ENCODE measurements at regions not wholly inside any gene's neighbourhood (a gene's known extent, or its start where the extent isn't known, plus 50 kb on each side); places are given as distances from the start of the nearest gene placed in this dataset.
A peak's percentile ranks its signal among the peaks of the same experiment; 100 is the strongest.
"Not testable (repeated sequence)": the region's sequence is repeated elsewhere in the genome, so short reads cannot be mapped to it uniquely, and the experiment has no call there.

GRCh38 chr3:118530927-118531356, 503.7 kb downstream of the IGSF11 start:
- DNase-seq = not testable (repeated sequence)

DNA sequence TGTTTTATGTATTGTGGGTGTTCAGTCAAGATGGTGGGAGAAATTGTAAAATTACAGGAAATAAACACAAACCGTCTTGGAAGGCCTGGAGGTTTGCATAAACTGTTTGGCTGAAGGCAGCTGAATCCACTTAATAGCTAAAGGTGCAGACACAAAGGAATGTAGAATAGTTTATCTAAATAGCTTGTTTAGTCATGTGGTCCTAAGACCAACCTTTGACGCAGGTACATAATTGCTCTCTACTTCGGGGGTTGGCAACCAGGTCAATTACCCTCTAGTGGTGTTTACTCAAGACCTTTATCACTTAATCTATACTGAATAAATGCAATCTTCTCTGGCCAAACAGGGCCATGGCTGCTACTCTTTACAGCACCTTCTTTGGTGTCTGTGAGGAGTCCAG, 502.8 kb downstream of the IGSF11 start:
- no peak for DNase-seq

DNA sequence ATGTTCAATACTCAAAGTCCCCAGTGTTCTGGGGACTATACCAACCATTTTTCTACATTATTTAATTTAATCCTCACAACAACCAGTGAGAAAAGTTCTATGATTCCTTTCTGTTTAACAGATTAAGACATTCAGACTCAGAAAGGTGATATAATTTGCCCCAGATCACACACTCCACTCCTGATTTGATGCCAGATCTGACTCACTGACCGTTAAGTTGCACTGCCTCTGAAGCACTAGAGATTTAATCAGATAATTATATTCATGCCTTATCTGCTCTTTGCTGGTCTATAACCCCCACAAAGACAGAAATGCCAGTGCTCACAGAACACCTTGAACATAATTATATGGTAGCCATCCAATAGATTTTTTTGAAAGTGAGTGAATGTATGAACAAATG, 501.0 kb downstream of the IGSF11 start:
- DNase-seq = no peak

- DNase-seq = no peak
These were observed 500.1 kb downstream of the IGSF11 start for GRCh38 chr3:118534519-118534918.

GRCh38 chr3:118536764-118537163, 497.9 kb downstream of the IGSF11 start:
- no peak for DNase-seq

DNA sequence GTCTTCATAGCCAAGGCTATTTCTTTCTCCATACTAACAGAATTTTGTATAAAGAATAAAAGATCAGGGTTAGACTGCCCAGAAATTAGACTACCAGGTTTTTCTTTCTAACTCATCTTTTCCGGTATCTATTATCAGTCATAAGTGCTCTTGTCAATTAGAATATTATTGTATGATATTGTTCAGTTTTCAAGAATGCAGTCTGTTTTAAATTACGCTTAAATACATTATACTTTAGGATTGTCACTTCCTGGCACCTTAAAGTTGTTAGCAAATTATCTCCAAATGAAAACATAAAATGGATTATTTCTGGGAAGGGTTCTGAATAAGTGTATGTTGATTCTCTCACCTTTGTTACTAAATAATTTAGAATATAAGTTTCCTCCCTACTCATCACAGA, 497.2 kb downstream of the IGSF11 start:
- no peak for DNase-seq

- no peak for DNase-seq
These were observed 496.5 kb downstream of the IGSF11 start for GRCh38 chr3:118538187-118538586.

- not testable (repeated sequence) for DNase-seq
These were observed 494.7 kb downstream of the IGSF11 start for GRCh38 chr3:118539820-118540447.

DNA sequence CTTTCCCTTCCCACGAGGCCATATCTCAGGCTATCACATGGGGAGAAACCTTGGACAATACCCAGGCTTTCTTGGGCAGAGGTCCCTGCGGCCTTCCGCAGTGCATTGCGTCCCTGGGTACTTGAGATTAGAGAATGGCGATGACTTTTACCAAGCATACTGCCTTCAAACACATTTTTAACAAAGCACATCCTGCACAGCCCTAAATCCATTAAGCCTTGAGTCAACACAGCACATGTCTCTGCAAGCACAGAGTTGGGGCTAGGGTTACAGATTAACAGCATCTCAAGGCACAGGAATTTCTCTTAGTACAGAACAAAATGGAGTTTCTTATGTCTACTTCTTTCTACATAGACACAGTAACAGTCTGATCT, 494.2 kb downstream of the IGSF11 start:
- DNase-seq = peak; percentile 13

DNA sequence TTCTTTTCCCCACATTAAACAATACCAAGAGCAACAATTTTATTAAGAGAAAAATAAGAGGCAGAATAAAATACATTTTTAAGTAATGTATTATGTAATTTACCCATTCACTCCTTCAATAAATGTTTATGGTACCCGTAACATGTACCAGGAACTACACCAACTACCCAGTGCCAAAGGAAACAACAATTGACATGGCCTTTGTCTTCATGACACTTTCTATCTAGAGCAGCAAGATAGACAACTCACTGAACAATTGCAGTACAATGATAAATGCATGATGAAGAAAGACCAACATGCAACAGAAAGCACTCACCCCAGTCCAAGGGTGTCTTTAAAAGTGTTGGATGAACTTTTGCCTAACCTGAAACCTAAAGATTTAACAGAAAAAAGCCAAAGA, 493.8 kb downstream of the IGSF11 start:
- no peak for DNase-seq

GRCh38 chr3:118541796-118542195, 492.9 kb downstream of the IGSF11 start:
- no peak for DNase-seq

DNA sequence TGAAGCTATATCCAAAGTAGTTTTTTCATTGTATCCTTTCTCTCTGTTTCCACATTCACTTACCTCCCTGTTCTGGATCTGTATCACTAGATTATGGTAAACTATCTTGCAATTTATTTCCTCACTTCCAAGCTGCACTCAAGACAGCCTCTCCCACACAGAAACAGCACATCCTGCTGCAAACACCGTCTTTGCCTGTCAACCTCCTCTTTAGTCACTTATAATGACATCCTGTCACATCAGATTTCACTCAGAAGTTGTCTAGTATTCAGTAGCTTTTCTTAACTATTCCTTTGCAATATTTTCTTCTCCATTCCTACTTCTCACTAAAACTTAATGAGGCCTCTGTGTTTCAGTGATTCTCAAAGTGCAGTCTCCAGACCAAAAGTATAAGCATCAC, 490.8 kb downstream of the IGSF11 start:
- DNase-seq = no peak

DNA sequence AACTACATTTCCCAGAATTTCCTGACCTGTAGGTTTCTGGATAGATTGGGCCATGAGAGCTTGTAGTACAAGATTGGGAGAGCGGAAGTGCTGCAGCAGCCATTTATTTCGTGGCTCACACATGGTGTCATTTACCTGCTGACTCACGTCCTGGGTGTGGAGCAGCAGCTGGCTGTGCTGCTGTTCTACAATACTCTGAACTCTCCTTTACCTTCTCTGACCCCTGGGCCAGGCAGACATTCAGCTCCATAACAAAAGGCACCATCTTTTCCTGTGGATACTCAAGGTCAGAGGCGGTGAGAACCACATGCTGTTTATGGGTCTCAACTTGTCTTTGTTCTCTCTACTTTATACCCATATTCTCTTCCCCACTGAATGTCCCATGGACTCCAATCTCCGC, 490.2 kb downstream of the IGSF11 start:
- DNase-seq = no peak

DNA sequence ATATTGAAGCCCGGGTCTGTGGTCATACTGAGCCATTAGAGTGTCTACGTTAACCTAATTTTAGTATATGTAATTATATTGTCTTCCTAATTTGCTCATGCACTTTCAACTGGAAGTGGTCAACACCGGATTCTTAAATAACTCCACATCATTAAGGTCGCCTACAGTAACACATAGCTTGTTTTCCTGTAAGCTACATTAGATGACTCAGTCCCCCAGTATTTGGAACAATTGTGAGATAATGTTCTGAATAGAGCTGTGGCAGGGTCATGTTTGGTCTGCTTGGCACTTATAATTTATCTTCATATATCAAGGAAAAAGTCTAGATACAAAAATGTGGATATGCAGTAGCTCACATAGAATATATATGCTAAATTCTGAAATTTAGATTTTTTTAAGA, 486.2 kb downstream of the IGSF11 start:
- DNase-seq = no peak

DNA sequence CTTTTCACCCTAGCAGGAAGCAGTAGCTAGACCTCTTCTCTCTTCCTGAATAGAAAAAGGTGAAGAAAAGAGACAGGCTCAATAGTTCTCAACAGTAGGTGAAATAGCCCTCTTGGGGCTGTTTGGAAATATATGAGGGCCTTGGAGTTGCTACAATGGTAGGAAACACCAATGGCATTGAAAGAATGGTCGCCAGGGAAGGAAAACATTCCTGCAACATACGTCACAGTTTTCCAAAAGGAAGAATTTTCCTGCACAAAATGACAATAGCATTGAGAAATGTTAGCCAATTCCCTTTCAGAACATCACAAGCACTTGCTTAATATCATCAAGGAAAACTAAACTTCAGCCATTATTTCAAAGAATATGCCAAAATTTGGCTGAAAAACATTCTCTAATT, 484.5 kb downstream of the IGSF11 start:
- no peak for DNase-seq

GRCh38 chr3:118550556-118550955, 484.1 kb downstream of the IGSF11 start:
- DNase-seq = no peak

DNA sequence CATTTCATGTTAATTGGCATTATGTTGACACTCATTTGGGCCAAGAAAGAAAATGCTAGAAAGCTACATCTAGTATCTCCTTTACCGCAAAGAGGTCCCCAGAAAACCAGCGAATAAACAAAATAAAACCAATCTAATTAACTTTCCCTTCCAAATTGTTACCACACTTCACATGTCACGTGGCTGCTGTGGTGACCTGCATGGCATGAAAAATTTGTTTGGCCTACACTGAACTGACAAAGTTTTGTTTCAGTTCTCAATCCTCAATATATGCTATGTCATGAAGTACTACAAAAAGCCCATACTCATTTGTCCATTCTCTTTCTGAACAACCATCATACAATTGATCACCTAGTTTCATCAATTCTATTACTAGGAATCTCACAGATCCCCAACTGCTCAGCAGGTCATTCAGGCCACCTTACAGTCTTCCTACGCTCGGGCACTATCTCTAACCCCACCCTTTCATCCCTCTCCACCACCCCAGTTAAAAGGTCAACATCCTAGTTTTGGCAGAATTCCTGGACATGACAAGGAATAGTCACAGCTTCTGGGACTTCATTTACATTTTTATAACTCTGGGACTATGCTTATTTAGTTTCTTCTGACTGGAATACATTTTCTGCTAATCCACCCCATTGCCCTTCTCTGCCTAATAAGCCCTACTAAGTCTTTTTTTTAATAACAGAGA, 480.4 kb downstream of the IGSF11 start:
- DNase-seq = no peak

DNA sequence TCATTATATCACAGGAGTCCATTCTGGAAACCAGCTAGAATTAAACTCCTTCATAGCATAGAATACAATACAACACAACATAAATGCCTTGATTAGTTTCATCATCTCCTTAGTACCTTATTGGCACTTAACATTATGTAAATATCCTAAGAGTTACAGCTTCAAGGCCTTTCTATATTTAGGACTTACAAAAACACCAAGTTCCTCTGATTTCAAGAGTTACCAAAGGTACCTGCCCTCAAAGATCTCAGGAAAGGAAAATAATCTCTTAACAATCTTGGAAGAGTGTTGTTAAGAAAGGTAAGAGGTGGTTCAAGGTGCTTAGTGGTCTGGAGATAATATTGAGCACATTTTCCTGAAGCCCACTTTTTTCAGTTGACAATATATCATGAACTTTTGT, 477.7 kb downstream of the IGSF11 start:
- no peak for DNase-seq

DNA sequence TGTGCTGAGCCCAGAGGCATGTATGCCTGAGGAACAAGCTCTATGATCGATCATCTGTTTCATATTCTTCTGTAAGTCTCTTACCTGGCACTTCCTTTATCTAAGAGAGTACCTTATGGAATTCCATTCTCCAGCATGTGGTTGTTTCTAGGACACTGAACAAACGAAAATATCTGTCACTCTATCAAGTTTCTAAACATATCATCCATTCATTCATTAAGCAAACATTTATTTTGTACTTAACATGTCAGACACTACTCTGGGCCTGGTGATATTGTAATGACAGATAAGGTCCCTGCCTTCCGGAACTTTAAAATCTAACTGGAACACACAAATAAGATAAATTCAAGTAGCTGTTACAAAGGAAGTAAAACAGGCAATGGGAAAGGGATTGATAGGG, 477.1 kb downstream of the IGSF11 start:
- DNase-seq = no peak

DNA sequence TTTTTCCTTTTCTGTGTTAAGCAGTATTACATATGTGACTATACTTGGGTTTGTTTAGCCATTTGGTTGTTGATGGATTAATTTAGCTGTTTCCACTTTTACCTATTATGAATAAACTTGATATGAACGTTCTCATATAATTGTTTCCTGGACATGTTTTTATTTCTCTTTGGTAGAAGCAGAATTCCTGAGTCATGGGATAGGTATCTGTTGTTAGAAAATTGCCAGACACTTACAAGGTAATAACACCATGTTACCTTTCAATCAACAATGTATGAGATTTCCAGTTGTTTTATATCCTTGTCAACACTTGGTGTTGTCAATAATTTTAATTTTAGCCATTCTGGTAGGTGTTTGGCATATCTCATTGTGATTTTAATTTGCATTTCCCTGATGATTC, 475.4 kb downstream of the IGSF11 start:
- no peak for DNase-seq

DNA sequence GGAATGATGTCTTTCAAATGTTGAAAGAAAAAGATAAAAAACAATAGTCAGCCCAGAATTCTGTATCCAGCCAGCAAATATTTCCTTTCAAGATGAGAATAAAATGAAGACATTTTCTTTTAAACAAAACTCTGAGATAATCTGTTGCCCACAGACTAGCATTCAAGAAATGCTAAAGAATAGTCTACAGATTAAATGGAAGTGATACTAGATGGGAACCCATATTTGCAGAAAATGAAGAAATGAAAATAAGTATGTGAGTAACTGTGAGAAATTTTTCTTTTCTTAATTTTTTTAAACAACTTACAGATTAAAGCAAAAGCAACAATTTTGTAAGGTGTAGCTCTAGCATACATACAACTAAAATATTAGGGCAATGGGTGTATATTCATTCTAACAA, 469.8 kb downstream of the IGSF11 start:
- DNase-seq = no peak

- DNase-seq = no peak
These were observed 460.7 kb downstream of the IGSF11 start for GRCh38 chr3:118573912-118574311.

DNA sequence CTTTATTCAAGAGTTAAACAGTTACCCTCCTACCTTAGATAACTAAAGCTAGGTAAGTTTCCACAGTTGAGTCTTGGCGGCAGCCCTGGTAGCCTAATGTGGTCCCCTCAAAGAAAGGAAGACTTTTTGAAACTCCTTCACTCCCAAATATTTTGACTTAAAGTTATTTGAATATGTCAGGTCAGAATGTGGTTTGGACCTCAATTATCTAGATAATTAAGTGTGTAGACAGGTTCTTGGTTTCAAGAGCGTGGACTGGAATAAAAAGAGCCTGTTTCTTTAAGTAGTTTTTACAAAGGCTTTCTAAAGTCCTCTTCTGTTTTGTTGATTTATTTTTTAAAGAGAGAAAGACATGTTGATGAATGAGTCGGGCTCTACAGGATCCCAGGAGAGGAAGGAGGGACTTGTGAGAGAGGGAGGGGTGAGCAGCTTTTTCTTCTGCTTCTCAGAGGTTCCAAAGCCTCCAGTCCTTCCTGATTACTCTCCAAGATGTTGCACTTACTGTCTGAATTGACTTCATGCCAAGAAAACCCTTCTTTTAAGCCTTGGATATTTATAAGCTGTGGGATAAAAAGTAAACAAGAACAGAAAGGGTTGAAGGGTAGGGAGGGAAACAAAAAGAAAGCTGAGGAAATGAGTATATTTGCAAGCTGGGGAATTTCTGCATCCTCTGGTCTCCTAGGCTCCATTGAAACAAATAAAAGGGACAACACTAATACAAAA, 457.4 kb downstream of the IGSF11 start:
- DNase-seq = peak; percentile 73

- DNase-seq = no peak
These were observed 456.1 kb downstream of the IGSF11 start for GRCh38 chr3:118578559-118578958.

Measured in tongue (tissue), 1 donor.